Effector memory CD4-positive, alpha-beta T cell (primary cell): ENCODE measurements at regions not wholly inside any gene's neighbourhood (a gene's known extent, or its start where the extent isn't known, plus 50 kb on each side); places are given as distances from the start of the nearest gene placed in this dataset.
A peak's percentile ranks its signal among the peaks of the same experiment; 100 is the strongest.

Source experiments
- DNase-seq, 3 donors: peaks; one replicate each; pipeline ENCODE4 v3.0.0-alpha.2; 2020
- H3K27ac ChIP-seq: 2 replicates; pipeline ENCODE4 v1.7.0; 2013; ENCODE audit warnings: mild to moderate bottlenecking, low read length, moderate library complexity; ENCODE audit not compliant: insufficient read depth, poor library complexity, severe bottlenecking
- H3K27me3 ChIP-seq: replicated peaks from 2 replicates; pipeline ENCODE4 v1.7.0; 2013; ENCODE audit warnings: mild to moderate bottlenecking, low read length; ENCODE audit not compliant: insufficient read depth, control insufficient read depth, poor library complexity, severe bottlenecking
- H3K36me3 ChIP-seq: 2 replicates; pipeline ENCODE4 v1.7.0; 2013; ENCODE audit warnings: mild to moderate bottlenecking, low read length, moderate library complexity; ENCODE audit not compliant: control insufficient read depth, insufficient read depth
- H3K4me1 ChIP-seq: 2 replicates; pipeline ENCODE4 v1.7.0; 2013; ENCODE audit warnings: low read length, mild to moderate bottlenecking; ENCODE audit not compliant: control insufficient read depth, insufficient read depth, poor library complexity, severe bottlenecking
- H3K4me3 ChIP-seq: 2 replicates; pipeline ENCODE4 v1.7.0; 2013; ENCODE audit warnings: low read length, low read depth, mild to moderate bottlenecking; ENCODE audit not compliant: insufficient read depth, poor library complexity, severe bottlenecking
- H3K9me3 ChIP-seq: 2 replicates; pipeline ENCODE4 v1.7.0; 2013; ENCODE audit warnings: mild to moderate bottlenecking, low read length, moderate library complexity; ENCODE audit not compliant: control insufficient read depth

DNA sequence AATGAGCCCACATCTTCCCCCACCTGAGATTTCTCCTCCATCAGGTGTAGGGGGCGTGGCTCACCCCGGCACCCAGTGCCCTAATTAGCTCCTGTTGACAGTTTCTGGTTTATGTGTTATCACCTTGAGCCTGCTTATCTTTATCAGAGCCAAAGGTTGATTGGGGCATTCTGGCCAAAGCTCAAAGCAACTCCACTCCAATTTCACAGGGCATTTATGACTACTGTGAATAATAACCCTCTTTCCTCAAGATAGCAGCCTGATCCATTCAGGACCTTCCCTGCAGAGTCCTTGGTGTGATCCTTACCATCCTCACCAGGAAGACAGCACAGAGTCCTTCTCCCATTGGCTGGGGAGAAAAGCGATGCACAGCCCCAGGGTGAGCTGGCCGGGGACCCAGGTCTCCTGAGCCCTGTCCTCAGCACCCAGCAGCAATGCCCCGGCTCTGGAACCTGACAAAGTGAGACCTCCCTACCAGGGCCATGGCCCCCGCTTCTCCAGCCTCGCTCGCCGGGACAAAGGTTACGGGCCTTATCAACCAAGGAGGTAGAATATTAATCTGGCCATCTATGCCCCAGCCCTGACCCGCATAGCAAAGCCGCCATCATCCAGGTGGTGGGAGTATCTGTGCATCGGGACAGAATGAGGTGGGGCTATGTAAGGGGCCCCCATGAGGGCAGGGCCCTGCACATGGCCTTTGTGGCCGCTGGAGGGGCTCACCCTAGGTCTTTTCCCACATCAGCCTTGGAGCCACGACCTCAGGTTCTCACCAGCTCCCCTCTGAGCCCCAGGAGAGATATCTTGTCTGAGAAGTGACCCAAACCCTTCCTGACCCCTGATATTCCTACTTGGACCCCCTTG, 64.5 kb downstream of the ZFP36L2 start:
- Histone ChIP-seq H3K36me3 (no peaks in the 10 kb centered on the region), H3K9me3 (no peaks in the 10 kb centered on the region), H3K4me1 (peaks cover 52% of the 10 kb centered on the region), H3K27ac (peak overlapping the region; percentile 37), H3K4me3 (no peak overlapping the region), H3K27me3 (no peaks in the 10 kb centered on the region)
- no peak for DNase-seq

DNA sequence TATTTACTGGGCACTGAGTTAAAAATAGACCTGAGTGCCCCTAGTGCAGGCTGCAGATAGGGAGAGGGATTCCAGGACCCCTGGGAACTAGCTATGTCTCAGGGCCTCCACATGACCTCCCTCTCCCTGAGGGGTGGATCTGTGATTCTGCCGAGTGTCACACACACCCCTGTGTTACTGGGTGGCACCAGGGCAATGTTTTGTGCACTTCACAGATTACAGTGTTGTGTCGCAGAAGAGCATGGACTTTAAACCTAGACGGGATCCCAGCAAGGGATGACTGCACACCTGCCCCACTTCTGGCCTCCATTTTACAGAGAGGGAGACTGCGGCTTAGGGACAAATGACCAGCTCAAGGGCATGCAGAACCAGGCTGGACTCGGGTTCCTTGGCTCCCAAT, 65.6 kb downstream of the ZFP36L2 start:
- H3K27ac ChIP-seq, result peak overlapping the region; percentile 87
- H3K4me3 ChIP-seq, result no peak overlapping the region
- no peaks in the 10 kb centered on the region for H3K27me3 ChIP-seq
- no peaks in the 10 kb centered on the region for H3K36me3 ChIP-seq
- H3K9me3 ChIP-seq, result no peaks in the 10 kb centered on the region
- H3K4me1 ChIP-seq, result peaks cover 52% of the 10 kb centered on the region
- DNase-seq, result no peak

DNA sequence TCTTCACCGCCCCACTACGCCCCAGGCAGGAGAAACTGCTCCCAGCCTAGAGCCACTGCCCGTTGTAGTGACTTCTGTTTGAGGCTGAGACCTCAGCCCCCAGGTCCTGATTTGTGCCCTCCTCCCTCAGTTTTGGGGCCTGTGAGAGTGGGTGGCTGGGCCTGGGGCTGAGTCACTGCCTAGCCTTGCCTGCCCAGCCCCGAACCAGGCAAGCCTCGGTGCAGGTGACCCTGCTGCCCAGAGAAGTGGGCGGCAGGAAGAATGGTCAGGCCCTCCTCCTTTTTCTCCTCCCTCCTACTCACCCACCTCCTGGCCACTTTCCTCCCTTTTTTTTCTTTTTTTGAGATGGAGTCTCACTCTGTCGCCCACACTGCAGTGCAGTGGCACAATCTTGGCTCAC, 66.6 kb downstream of the ZFP36L2 start:
- DNase-seq, result no peak
- no peaks in the 10 kb centered on the region for H3K27me3 ChIP-seq
- H3K4me1 ChIP-seq, result peaks cover 57% of the 10 kb centered on the region
- H3K9me3 ChIP-seq, result no peaks in the 10 kb centered on the region
- H3K4me3 ChIP-seq, result no peak overlapping the region
- no peaks in the 10 kb centered on the region for H3K36me3 ChIP-seq
- peak overlapping the region; percentile 87 for H3K27ac ChIP-seq

DNA sequence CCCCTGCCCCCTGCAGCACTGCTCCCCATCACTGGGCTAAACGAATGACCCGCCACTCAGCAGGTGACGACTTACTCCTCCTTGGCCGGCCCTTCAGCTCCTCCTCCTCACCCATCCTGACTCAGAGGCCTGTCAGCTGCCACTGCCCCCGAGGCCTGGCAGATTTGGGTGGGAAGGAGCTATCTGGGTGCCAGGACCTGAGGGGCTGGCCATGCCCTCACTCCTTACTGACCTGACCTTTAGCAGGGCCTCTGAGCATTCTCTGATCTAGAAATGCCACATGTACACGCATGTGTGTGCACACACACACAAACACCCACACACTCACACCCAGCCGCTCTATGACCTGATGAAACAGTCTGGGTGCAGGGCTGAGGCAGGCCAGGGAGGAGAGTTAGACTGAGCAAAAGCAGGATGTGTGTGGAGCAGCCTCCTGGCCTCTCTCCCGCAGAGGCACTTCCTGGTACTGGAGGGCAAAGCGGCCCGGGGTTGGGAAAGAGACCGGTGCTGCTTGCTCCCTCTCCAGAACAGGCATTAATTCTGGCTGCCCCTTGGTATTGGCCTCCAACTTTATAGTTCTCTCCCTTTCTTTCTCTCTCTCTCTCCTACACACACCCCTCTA, 68.0 kb downstream of the ZFP36L2 start:
- Histone ChIP-seq H3K27me3 (no peaks in the 10 kb centered on the region), H3K9me3 (no peaks in the 10 kb centered on the region), H3K27ac (peak overlapping the region; percentile 87), H3K4me3 (no peak overlapping the region), H3K4me1 (peaks cover 57% of the 10 kb centered on the region), H3K36me3 (no peaks in the 10 kb centered on the region)
- peak in 1 of 3 donors; percentile 33 for DNase-seq

DNA sequence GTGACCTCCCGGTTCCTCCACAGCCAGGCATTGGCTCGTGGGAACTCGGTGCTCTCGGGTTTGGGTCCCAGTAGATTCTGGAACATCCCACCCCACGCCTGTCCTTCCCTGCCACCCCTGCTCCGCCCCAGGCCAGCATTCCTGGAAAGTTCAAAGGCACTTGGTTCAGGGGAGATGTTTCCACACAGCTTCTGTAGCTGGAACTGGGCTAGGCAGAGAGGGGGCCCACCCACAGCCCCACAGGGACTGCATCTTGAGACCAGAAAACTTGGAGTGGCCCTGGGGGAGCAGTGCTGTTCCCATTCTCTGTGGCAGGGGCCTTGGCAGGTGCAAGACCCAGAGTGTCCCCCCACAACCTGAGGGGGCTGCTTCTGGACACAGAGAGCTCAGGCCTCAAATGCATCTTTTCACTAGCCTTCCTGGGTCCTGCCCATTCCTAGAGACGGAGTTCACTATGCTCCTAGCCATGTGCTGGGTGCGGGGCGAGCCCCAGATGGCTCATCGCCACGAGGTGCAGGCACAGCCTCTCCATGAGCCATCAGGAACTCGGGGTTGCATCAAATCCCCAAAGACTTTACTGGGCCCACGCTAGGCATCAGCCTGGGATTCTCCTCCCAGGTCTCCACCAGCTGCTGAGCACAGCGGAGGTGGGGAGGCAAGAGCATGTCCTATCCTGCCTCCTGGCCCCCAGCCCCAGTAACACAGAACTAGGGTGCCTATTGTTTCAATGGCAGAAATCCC, 68.7 kb downstream of the ZFP36L2 start:
- Histone ChIP-seq H3K4me3 (no peak overlapping the region), H3K9me3 (no peaks in the 10 kb centered on the region), H3K36me3 (no peaks in the 10 kb centered on the region), H3K27me3 (no peaks in the 10 kb centered on the region), H3K27ac (peak overlapping the region; percentile 87), H3K4me1 (peaks cover 57% of the 10 kb centered on the region)
- no peak for DNase-seq

DNA sequence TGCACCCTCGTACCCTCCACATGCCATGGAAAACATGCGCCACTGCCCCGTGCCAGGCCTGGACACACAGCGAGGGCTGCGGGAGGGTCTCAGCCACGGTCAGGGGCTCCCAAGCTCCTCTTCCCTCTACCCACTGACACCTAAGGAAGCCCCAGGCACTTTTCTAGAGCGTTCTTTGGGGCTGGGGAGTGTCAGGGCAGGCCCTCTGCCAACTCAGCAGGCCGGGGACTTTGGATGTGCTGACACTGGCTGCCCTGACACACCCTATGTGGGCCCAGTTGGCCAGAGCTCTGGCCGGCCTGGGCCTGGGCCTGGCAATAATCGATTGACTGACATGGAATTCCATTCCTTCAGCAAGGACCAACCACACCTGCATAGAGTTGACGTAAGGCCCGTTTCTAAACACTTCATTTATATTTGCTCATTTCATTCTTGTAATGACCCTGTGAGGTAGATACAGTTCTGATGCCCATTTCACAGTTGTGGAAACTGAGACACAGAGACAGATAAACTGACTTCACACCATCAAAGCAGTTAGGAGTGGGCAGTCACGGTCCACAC, 70.5 kb downstream of the ZFP36L2 start:
- Histone ChIP-seq H3K36me3 (no peaks in the 10 kb centered on the region), H3K27me3 (no peaks in the 10 kb centered on the region), H3K27ac (no peak overlapping the region), H3K4me3 (no peak overlapping the region), H3K9me3 (no peaks in the 10 kb centered on the region), H3K4me1 (peaks cover 47% of the 10 kb centered on the region)
- no peak for DNase-seq

DNA sequence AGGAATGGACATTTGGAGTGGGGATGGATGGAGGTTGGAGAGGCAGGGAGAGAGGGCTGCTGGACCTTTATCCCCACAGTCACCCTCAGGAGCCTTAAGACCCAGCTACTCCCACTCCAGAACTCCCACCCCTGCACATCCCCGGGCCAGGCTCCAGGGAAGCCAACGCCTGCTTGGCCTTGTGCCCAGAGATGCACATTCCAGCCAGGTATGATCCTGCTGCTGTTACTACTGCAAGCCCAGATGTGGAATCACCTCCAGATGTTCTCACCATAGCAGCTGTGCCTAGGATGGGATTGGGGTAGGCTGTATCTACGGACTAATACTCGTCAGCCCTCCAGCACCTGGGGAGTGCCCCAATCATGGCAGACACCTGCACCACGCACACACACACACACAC, 71.7 kb downstream of the ZFP36L2 start:
- Histone ChIP-seq H3K27me3 (no peaks in the 10 kb centered on the region), H3K4me1 (peaks cover 42% of the 10 kb centered on the region), H3K9me3 (no peaks in the 10 kb centered on the region), H3K27ac (no peak overlapping the region), H3K4me3 (no peak overlapping the region), H3K36me3 (no peaks in the 10 kb centered on the region)
- no peak for DNase-seq

DNA sequence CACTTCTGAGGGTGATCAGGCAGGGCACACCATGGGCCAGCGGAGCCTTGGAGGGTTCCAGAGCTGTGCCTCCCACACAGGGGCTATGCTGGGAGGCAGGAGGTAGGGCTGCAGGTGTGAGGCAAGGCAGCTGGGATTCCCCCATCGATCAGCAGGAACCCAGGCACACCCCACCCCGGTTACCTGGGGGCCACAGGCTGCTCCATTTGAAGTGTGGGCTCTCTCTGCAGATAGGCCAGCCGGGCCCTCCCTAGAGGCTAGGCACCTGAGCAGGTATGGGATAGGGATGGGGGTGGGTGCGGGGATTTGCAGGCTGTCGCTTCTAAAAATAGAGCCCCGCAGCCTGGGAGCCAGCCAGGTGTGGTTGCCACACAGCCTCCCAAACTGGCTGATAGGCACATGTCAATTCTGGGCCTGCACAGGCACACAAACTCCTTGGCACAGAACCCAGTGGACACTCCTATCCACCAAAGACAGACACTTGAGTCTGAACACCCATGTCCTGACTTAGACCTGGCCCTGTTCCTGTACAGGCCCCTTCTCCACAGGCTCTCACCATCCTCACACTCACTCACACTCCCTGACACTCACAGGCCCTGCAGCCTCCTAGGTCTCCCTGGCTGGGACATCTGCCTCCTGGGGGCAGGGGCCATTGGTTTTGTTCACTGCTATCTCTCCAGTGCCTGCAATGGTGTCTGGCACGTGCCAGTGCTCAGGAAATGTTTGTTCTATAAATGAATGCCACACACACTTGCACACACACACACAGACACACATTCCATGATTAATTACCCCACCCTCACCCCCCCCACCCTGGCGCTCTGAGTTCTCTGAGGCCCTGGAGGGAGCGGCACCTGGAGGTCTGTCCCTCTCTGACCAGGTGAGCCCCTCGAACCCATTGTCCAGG, 73.4 kb downstream of the ZFP36L2 start:
- H3K4me3 ChIP-seq, result no peak overlapping the region
- peaks cover 32% of the 10 kb centered on the region for H3K4me1 ChIP-seq
- DNase-seq, result no peak
- H3K9me3 ChIP-seq, result no peaks in the 10 kb centered on the region
- no peaks in the 10 kb centered on the region for H3K36me3 ChIP-seq
- no peak overlapping the region for H3K27ac ChIP-seq
- H3K27me3 ChIP-seq, result no peaks in the 10 kb centered on the region

DNA sequence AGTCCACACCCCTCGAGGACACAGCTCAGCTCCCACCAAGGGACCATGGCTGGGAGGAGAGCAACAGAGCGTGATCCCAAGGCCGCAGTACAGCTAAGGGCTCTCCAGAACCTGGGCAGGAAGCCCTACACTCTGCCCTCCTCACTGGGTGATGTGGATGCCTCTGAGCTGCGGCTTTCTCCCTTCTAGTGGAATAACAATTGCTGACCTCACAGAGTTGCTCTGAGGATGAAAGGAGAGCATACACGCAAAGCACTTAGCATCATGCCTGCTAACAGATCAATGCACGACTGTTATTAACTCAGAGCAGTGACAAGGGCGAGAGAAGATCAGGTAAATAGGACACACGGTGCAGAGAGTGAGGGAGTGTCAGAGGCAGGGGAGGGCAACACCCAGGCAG, 74.2 kb downstream of the ZFP36L2 start:
- H3K9me3 ChIP-seq, result no peaks in the 10 kb centered on the region
- no peaks in the 10 kb centered on the region for H3K27me3 ChIP-seq
- H3K36me3 ChIP-seq, result no peaks in the 10 kb centered on the region
- no peak overlapping the region for H3K4me3 ChIP-seq
- peaks cover 27% of the 10 kb centered on the region for H3K4me1 ChIP-seq
- no peak overlapping the region for H3K27ac ChIP-seq
- no peak for DNase-seq
